PC-3 (cell line): ENCODE measurements at regions not wholly inside any gene's neighbourhood (a gene's known extent, or its start where the extent isn't known, plus 50 kb on each side); places are given as distances from the start of the nearest gene placed in this dataset.

Experiments used
- ATAC-seq: fragments of 200-7000 bp; cut with Tn5 transposase; 2 replicates; pipeline ENCODE4 v1.9.1; 2020; ENCODE audit warnings: mild to moderate bottlenecking, moderate library complexity
- BruUV-seq: library from RNA; stranded (reverse); fragments of 400-500 nt; replicated peaks from 2 replicates; lab custom pipeline; 2021; lab: Mats Ljungman, UMichigan
- CTCF ChIA-PET: fragments of 300-600 bp; sonication (Branson Sonifier 250); formaldehyde crosslinking; loops from one replicate; lab custom pipeline; 2022; ENCODE audit warnings: antibody characterized with exemption; lab: Charles Lee
- POLR2A ChIA-PET: fragments of 300-600 bp; sonication (Branson Sonifier 250); formaldehyde crosslinking; loops from one replicate; lab custom pipeline; 2022; ENCODE audit warnings: antibody characterized with exemption; ENCODE audit not compliant: unreplicated experiment; lab: Charles Lee
- DNase-seq: peaks from one replicate; pipeline ENCODE4 v3.0.0-alpha.2; 2015
- H2AFZ ChIP-seq: fragments of 300-600 bp; sonication (generic); 2 replicates; pipeline ENCODE4 v1.6.0; 2016; ENCODE audit warnings: antibody characterized with exemption, low read length
- H3F3A ChIP-seq: fragments of 300-600 bp; sonication (generic); one replicate; pipeline ENCODE4 v1.6.0; 2017; ENCODE audit warnings: antibody characterized with exemption, low read length, control low read depth, mild to moderate bottlenecking; ENCODE audit not compliant: unreplicated experiment
- H3K27ac ChIP-seq: fragments of 300-600 bp; sonication (generic); 2 replicates; pipeline ENCODE4 v1.5.1; 2016; ENCODE audit warnings: mild to moderate bottlenecking, low read length
- H3K27me3 ChIP-seq: fragments of 300-600 bp; sonication (generic); 2 replicates; pipeline ENCODE4 v1.6.1; 2016; ENCODE audit warnings: low read length, mixed read lengths
- H3K36me3 ChIP-seq: fragments of 300-600 bp; sonication (generic); 2 replicates; pipeline ENCODE4 v1.6.1; 2016; ENCODE audit warnings: low read depth, mixed run types, low read length, mixed read lengths
- H3K4me1 ChIP-seq: fragments of 300-600 bp; sonication (generic); 2 replicates; pipeline ENCODE4 v1.5.1; 2016; ENCODE audit warnings: low read length; ENCODE audit not compliant: insufficient read depth
- H3K4me2 ChIP-seq: fragments of 300-600 bp; sonication (generic); 2 replicates; pipeline ENCODE4 v1.6.0; 2016; ENCODE audit warnings: low read length
- H3K4me3 ChIP-seq: fragments of 300-600 bp; sonication (generic); 2 replicates; pipeline ENCODE4 v1.5.1; 2016; ENCODE audit warnings: mild to moderate bottlenecking, low read length, mixed read lengths
- H3K79me2 ChIP-seq: fragments of 300-600 bp; sonication (generic); 2 replicates; pipeline ENCODE4 v1.6.1; 2017; ENCODE audit warnings: low read length, mixed read lengths
- H3K9ac ChIP-seq: fragments of 300-600 bp; sonication (generic); 2 replicates; pipeline ENCODE4 v1.6.0; 2016; ENCODE audit warnings: mild to moderate bottlenecking, low read length
- H3K9me2 ChIP-seq: fragments of 300-600 bp; sonication (generic); replicated peaks from 2 replicates; pipeline ENCODE4 v1.6.1; 2016; ENCODE audit warnings: mixed run types, low read length, mixed read lengths
- H3K9me3 ChIP-seq: fragments of 300-600 bp; sonication (generic); 2 replicates; pipeline ENCODE4 v1.6.1; 2016; ENCODE audit warnings: low read length, mixed read lengths
- H4K20me1 ChIP-seq: fragments of 300-600 bp; sonication (generic); 2 replicates; pipeline ENCODE4 v1.6.1; 2016; ENCODE audit warnings: low read length, mixed read lengths
- EZH2 ChIP-seq: fragments of 300-600 bp; sonication (generic); IDR thresholded peaks from one replicate; pipeline ENCODE4 v1.6.1; 2017; ENCODE audit warnings: antibody characterized with exemption, mild to moderate bottlenecking, low read length; ENCODE audit not compliant: unreplicated experiment
- EZH2phosphoT487 ChIP-seq: fragments of 300-600 bp; sonication (generic); IDR thresholded peaks from 2 replicates; pipeline ENCODE4 v1.6.1; 2018; ENCODE audit warnings: mild to moderate bottlenecking, antibody characterized with exemption, low read length, borderline replicate concordance
- intact Hi-C: fragments of 100-400 bp; cut with micrococcal nuclease; formaldehyde crosslinking; loops from 2 replicates; pipeline ENCODE4 v1.9.0; 2023
- TF ChIP-seq, protein P1 (sequence below): fragments of 300-600 bp; sonication (generic); conservative IDR thresholded peaks from 2 replicates; pipeline ENCODE4 v1.5.1; 2017; ENCODE audit warnings: antibody characterized with exemption, low read depth, mild to moderate bottlenecking, low read length

GRCh38 chr4:141311246-141312204 lies 90.8 kb downstream of the ZNF330 start:
- no peak overlapping the region for H3K4me2 ChIP-seq
- no peaks in the 10 kb centered on the region for H4K20me1 ChIP-seq
- DNase-seq (no peak), ATAC-seq (no peak)
- no peaks in the 10 kb centered on the region for H3K79me2 ChIP-seq
- ChIA-PET CTCF (no interaction called here), POLR2A (no interaction called here)
- no peaks in the 10 kb centered on the region for H3K9me2 ChIP-seq
- peaks cover 4% of the 10 kb centered on the region; the same call in 1 of the 2 replicates for H3K4me1 ChIP-seq
- TF ChIP-seq, protein P1, sequence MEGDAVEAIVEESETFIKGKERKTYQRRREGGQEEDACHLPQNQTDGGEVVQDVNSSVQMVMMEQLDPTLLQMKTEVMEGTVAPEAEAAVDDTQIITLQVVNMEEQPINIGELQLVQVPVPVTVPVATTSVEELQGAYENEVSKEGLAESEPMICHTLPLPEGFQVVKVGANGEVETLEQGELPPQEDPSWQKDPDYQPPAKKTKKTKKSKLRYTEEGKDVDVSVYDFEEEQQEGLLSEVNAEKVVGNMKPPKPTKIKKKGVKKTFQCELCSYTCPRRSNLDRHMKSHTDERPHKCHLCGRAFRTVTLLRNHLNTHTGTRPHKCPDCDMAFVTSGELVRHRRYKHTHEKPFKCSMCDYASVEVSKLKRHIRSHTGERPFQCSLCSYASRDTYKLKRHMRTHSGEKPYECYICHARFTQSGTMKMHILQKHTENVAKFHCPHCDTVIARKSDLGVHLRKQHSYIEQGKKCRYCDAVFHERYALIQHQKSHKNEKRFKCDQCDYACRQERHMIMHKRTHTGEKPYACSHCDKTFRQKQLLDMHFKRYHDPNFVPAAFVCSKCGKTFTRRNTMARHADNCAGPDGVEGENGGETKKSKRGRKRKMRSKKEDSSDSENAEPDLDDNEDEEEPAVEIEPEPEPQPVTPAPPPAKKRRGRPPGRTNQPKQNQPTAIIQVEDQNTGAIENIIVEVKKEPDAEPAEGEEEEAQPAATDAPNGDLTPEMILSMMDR = no peak
- TF ChIP-seq EZH2 (no peak), EZH2phosphoT487 (no peak)
- BruUV-seq = no TSS peak
- intact Hi-C loops = no loop called here
- H2AFZ ChIP-seq = no peak overlapping the region
- no peak overlapping the region for H3K27ac ChIP-seq
- H3F3A ChIP-seq = no peaks in the 10 kb centered on the region
- H3K36me3 ChIP-seq = no peaks in the 10 kb centered on the region
- no peak overlapping the region for H3K9ac ChIP-seq
- H3K27me3 ChIP-seq = no peaks in the 10 kb centered on the region
- H3K4me3 ChIP-seq = no peak overlapping the region
- no peaks in the 10 kb centered on the region for H3K9me3 ChIP-seq

GRCh38 chr4:141314627-141315026 lies 93.9 kb downstream of the ZNF330 start:
- H3K9ac ChIP-seq = no peak overlapping the region
- no peaks in the 10 kb centered on the region for H3K27me3 ChIP-seq
- H3K9me2 ChIP-seq = no peaks in the 10 kb centered on the region
- no peak overlapping the region for H3K27ac ChIP-seq
- TF ChIP-seq, protein P1 = no peak
- TF ChIP-seq EZH2phosphoT487 (no peak), EZH2 (no peak)
- H3K36me3 ChIP-seq = no peaks in the 10 kb centered on the region
- no peaks in the 10 kb centered on the region for H3K4me1 ChIP-seq
- H3K4me3 ChIP-seq = no peak overlapping the region
- H3K79me2 ChIP-seq = no peaks in the 10 kb centered on the region
- H3K4me2 ChIP-seq = no peak overlapping the region
- ATAC-seq = no peak
- no peaks in the 10 kb centered on the region for H4K20me1 ChIP-seq
- no peak for DNase-seq
- no TSS peak for BruUV-seq
- no peak overlapping the region for H2AFZ ChIP-seq
- H3F3A ChIP-seq = no peaks in the 10 kb centered on the region
- POLR2A ChIA-PET = no interaction called here
- no peaks in the 10 kb centered on the region for H3K9me3 ChIP-seq
- CTCF ChIA-PET = no interaction called here
- intact Hi-C loops = no loop called here
